ENCODE measurements at regions not wholly inside any gene's neighbourhood (a gene's known extent, or its start where the extent isn't known, plus 50 kb on each side); places are given as distances from the start of the nearest gene placed in this dataset.

GRCh38 chr7:114835861-114836260 is 86.0 kb upstream of the MDFIC start (continued):
- TF ChIP-seq CTCF (IDR thresholded peaks at IDR 0.05) (no peak), CHD2 (IDR thresholded peaks at IDR 0.05; ENCODE audit: low read length, partially characterized antibody) (no peak), RNF2 (IDR thresholded peaks at IDR 0.05; ENCODE audit: borderline replicate concordance, low read depth) (no peak)

DNA sequence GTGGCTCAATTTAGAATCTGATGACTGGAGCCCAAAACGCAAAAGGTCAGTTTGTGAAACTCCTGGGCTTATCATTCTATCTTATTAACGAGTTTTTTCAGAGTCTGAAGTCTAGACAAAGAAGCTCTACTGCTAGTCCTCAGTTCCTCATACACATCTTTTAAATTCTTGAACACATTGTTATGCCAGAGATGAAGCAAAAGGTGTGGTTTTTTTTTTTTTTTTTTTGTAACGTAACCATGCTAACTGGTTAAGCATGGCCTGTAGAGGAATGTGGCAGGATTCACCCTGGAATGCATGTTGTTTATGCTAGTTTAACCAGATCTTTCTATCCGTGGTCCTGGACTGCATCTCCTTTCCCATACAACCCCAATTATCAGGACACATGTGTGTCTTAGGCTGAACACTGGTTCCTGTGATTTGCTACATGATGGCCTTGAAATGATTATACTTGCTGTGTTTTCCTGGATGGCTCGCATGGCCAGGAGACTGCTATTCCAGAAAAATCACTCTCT is 79.3 kb upstream of the MDFIC start:
- no peak overlapping the region for H3K4me2 ChIP-seq
- H3K4me1 ChIP-seq: no peaks in the 10 kb centered on the region
- H3K4me3 ChIP-seq: no peak overlapping the region
- POLR2A ChIA-PET: interaction anchor here (0.7 kb wide), 1 partner anchor 30 kb away, joined by 5 read pairs; no protein-coding TSS in a partner anchor
- DNase-seq (ENCODE audit: low read depth in 1 of 2, low spot score in 1 of 2) (no peak), FAIRE-seq (no peak), ATAC-seq (no peak)
- TF ChIP-seq JUNB (IDR thresholded peaks at IDR 0.05) (no peak), EP300 (IDR thresholded peaks at IDR 0.05) (no peak), CHD2 (IDR thresholded peaks at IDR 0.05; ENCODE audit: low read length, partially characterized antibody) (no peak), ELK1 (IDR thresholded peaks at IDR 0.05; ENCODE audit: low read depth, low read length) (no peak), BHLHE40 (IDR thresholded peaks at IDR 0.05; ENCODE audit: low read depth, low read length) (no peak), NR3C1 (IDR thresholded peaks at IDR 0.05) (no peak), RARB (CRISPR knock-in tag; IDR thresholded peaks at IDR 0.05) (no peak), POLR2AphosphoS2 (conservative IDR thresholded peaks at IDR 0.05; ENCODE audit: low read length) (no peak), KDM5A (IDR thresholded peaks at IDR 0.05) (no peak), CEBPB (IDR thresholded peaks at IDR 0.05) (no peak), RAD21 (conservative IDR thresholded peaks at IDR 0.05 in 1 of 2, IDR thresholded peaks at IDR 0.05 in 1 of 2) (no peak), NFE2L2 (conservative IDR thresholded peaks at IDR 0.05; ENCODE audit: low read length) (no peak), FOXS1 (CRISPR knock-in tag; IDR thresholded peaks at IDR 0.05) (no peak), CHD4 (IDR thresholded peaks at IDR 0.05; ENCODE audit: borderline replicate concordance) (no peak), BCL3 (IDR thresholded peaks at IDR 0.05) (no peak), MYC (IDR thresholded peaks at IDR 0.05; ENCODE audit: borderline replicate concordance, low read length) (no peak), ZC3H11A (IDR thresholded peaks at IDR 0.05) (no peak)
- TF ChIP-seq, protein P1, sequence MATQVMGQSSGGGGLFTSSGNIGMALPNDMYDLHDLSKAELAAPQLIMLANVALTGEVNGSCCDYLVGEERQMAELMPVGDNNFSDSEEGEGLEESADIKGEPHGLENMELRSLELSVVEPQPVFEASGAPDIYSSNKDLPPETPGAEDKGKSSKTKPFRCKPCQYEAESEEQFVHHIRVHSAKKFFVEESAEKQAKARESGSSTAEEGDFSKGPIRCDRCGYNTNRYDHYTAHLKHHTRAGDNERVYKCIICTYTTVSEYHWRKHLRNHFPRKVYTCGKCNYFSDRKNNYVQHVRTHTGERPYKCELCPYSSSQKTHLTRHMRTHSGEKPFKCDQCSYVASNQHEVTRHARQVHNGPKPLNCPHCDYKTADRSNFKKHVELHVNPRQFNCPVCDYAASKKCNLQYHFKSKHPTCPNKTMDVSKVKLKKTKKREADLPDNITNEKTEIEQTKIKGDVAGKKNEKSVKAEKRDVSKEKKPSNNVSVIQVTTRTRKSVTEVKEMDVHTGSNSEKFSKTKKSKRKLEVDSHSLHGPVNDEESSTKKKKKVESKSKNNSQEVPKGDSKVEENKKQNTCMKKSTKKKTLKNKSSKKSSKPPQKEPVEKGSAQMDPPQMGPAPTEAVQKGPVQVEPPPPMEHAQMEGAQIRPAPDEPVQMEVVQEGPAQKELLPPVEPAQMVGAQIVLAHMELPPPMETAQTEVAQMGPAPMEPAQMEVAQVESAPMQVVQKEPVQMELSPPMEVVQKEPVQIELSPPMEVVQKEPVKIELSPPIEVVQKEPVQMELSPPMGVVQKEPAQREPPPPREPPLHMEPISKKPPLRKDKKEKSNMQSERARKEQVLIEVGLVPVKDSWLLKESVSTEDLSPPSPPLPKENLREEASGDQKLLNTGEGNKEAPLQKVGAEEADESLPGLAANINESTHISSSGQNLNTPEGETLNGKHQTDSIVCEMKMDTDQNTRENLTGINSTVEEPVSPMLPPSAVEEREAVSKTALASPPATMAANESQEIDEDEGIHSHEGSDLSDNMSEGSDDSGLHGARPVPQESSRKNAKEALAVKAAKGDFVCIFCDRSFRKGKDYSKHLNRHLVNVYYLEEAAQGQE (IDR thresholded peaks at IDR 0.05): no peak
- TF ChIP-seq, protein P2, sequence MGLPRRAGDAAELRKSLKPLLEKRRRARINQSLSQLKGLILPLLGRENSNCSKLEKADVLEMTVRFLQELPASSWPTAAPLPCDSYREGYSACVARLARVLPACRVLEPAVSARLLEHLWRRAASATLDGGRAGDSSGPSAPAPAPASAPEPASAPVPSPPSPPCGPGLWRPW (IDR thresholded peaks at IDR 0.05): no peak
- CTCF ChIA-PET: no interaction called here
- no peak overlapping the region for H3K27ac ChIP-seq
- 65% methylated on average over 5 of the region's 5 CpGs for WGBS (ENCODE audit: missing lambda C conversion rate)
- no peaks in the 10 kb centered on the region for H3K9me3 ChIP-seq
